K562 (cell line): ENCODE measurements at regions not wholly inside any gene's neighbourhood (a gene's known extent, or its start where the extent isn't known, plus 50 kb on each side); places are given as distances from the start of the nearest gene placed in this dataset.

ENCODE experiments used
- ATAC-seq: fragments of 200-7000 bp; cut with Tn5 transposase; 3 replicates; pipeline ENCODE4 v1.9.1; 2020; ENCODE audit warnings: moderate library complexity
- BruUV-seq: library from RNA; stranded (reverse); fragments of 400-500 nt; replicated peaks from 2 replicates; lab custom pipeline; 2021; lab: Mats Ljungman, UMichigan
- CTCF ChIA-PET: fragments of 300-600 bp; formaldehyde crosslinking; extraction: SDS; loops from one replicate; lab custom pipeline; 2021; ENCODE audit warnings: low intra/inter-chr PET ratio; lab: Yijun Ruan, JAX
- POLR2A ChIA-PET: fragments of 300-600, 350-650 bp; sonication (Branson Sonifier 250); formaldehyde crosslinking; extraction: SDS; loops from one replicate; lab custom pipeline; 2021; ENCODE audit warnings: antibody characterized with exemption, inconsistent platforms; lab: Yijun Ruan, JAX
- DNase-seq, 4 experiments: peaks; one replicate each; pipeline versions ENCODE4 v3.0.0 to v3.0.0-alpha.2; 2011 to 2018; ENCODE audit warnings: low spot score in 3 of 4, mixed read lengths in 3 of 4; ENCODE audit errors: extremely low read depth in 1 of 4
- FAIRE-seq: peaks from 2 replicates; lab custom pipeline; 2011; peaks lifted over from hg19 to GRCh38; lab: Jason Lieb, UNC
- H2AFZ ChIP-seq: 2 replicates; pipeline ENCODE4 v1.6.0; 2011; ENCODE audit warnings: low read depth, low read length, control low read depth, inconsistent platforms
- H3K27ac ChIP-seq: fragments of 200-600 bp; 3 replicates; pipeline ENCODE4 v1.8.0; 2011; ENCODE audit warnings: low read depth, mild to moderate bottlenecking, control low read depth, inconsistent platforms, low read length, moderate library complexity, mixed read lengths; ENCODE audit errors: extremely low read depth
- H3K27me3 ChIP-seq, 2 experiments: fragments of 300-600 bp in 1 of 2; 2 replicates in 1 of 2; 3 replicates in 1 of 2; pipeline versions ENCODE4 v1.6.0 to v1.8.0; 2011; ENCODE audit warnings: inconsistent platforms in 2 of 2, low read length in 2 of 2, mild to moderate bottlenecking in 1 of 2, mixed read lengths in 1 of 2, moderate library complexity in 1 of 2; ENCODE audit not compliant: control insufficient read depth in 2 of 2, insufficient read depth in 2 of 2
- H3K36me3 ChIP-seq: fragments of 300-600 bp; 3 replicates; pipeline ENCODE4 v1.8.0; 2011; ENCODE audit warnings: mild to moderate bottlenecking, low read length, inconsistent platforms; ENCODE audit not compliant: control insufficient read depth, insufficient read depth
- H3K4me1 ChIP-seq, 2 experiments: fragments of 200-600 bp in 1 of 2; replicated peaks in 1 of 2; 2 replicates in 1 of 2; 3 replicates in 1 of 2; pipeline versions ENCODE4 v1.5.1 to v1.8.0; 2011; ENCODE audit warnings: inconsistent platforms in 2 of 2, low read length in 2 of 2, mild to moderate bottlenecking in 1 of 2, mixed read lengths in 1 of 2, moderate library complexity in 1 of 2; ENCODE audit not compliant: control insufficient read depth in 2 of 2, insufficient read depth in 2 of 2
- H3K4me2 ChIP-seq: 2 replicates; pipeline ENCODE4 v1.6.1; 2011; ENCODE audit warnings: low read length, control low read depth, inconsistent platforms, mixed read lengths; ENCODE audit not compliant: insufficient read depth
- H3K4me3 ChIP-seq: fragments of 200-600 bp; sonication (generic), shearing (Covaris generic); 2 replicates; pipeline ENCODE4 v1.5.1; 2016; ENCODE audit warnings: control low read depth, inconsistent platforms
- H3K79me2 ChIP-seq: fragments of 200-600 bp; 3 replicates; pipeline ENCODE4 v1.8.0; 2011; ENCODE audit warnings: low read length, inconsistent platforms; ENCODE audit not compliant: control insufficient read depth, insufficient read depth
- H3K9ac ChIP-seq, 2 experiments: 2 replicates each; pipeline versions ENCODE4 v1.6.0 to v1.6.1; 2011; ENCODE audit warnings: low read depth in 2 of 2, low read length in 2 of 2, control low read depth in 1 of 2, inconsistent platforms in 1 of 2, mild to moderate bottlenecking in 1 of 2, mixed read lengths in 1 of 2; ENCODE audit not compliant: insufficient read depth in 1 of 2
- H3K9me1 ChIP-seq: one replicate; pipeline ENCODE4 v1.6.0; 2011; ENCODE audit warnings: inconsistent platforms, mild to moderate bottlenecking, low read length, moderate library complexity; ENCODE audit not compliant: control insufficient read depth, insufficient read depth
- H3K9me3 ChIP-seq: replicated peaks from 2 replicates; pipeline ENCODE4 v1.5.1; 2011; ENCODE audit warnings: low read depth, low read length, inconsistent platforms; ENCODE audit not compliant: control insufficient read depth, insufficient read depth
- H4K20me1 ChIP-seq: replicated peaks from 2 replicates; pipeline ENCODE4 v1.6.1; 2011; ENCODE audit warnings: low read length, inconsistent platforms, mixed read lengths; ENCODE audit not compliant: control insufficient read depth, insufficient read depth
- CBFA2T3 ChIP-seq: fragments of 450-650 bp; IDR thresholded peaks from 2 replicates; pipeline ENCODE4 v1.6.1; 2017
- DIDO1 ChIP-seq: fragments of 450-650 bp; IDR thresholded peaks from 2 replicates; pipeline ENCODE4 v1.6.1; 2016; ENCODE audit warnings: low read depth, missing biosample characterization, missing genetic modification characterization
- EHMT2 ChIP-seq: fragments of 450-650 bp; IDR thresholded peaks from 2 replicates; pipeline ENCODE4 v1.6.1; 2018; ENCODE audit warnings: antibody characterized with exemption
- GTF2B ChIP-seq: IDR thresholded peaks from 2 replicates; pipeline ENCODE4 v1.6.1; 2011; ENCODE audit not compliant: insufficient read length; ENCODE audit errors: extremely low read depth
- JUND ChIP-seq, 2 experiments: IDR thresholded peaks; 2 replicates in 1 of 2; 3 replicates in 1 of 2; pipeline ENCODE4 v1.6.1; 2011; ENCODE audit warnings: borderline replicate concordance in 2 of 2, low read depth in 2 of 2, low read length in 2 of 2, improper control_type of control experiment in 1 of 2, missing biosample characterization in 1 of 2, missing genetic modification characterization in 1 of 2, missing genetic modification reagents in 1 of 2
- MEF2D ChIP-seq: conservative IDR thresholded peaks from 2 replicates; pipeline ENCODE4 v1.6.1; 2016; ENCODE audit warnings: low read depth, missing genetic modification characterization, missing compliant biosample characterization
- SREBF2 ChIP-seq: sonication (generic); formaldehyde crosslinking; IDR thresholded peaks from 2 replicates; pipeline ENCODE4 v1.4.0; 2020; ENCODE audit warnings: mild to moderate bottlenecking, missing genetic modification reagents
- XRCC4 ChIP-seq: IDR thresholded peaks from one replicate; pipeline ENCODE4 v1.6.1; 2011; ENCODE audit not compliant: insufficient read depth, insufficient read length; ENCODE audit errors: extremely low read depth
- ZMIZ1 ChIP-seq, 2 experiments: fragments of 150-350 bp in 1 of 2; IDR thresholded peaks; 2 replicates each; pipeline ENCODE4 v1.6.1; 2012 to 2016; ENCODE audit warnings: low read depth in 2 of 2, low read length in 2 of 2, mild to moderate bottlenecking in 1 of 2, moderate library complexity in 1 of 2
- ZNF324 ChIP-seq: fragments of 250-450 bp; sonication (Bioruptor Pico); IDR thresholded peaks from 2 replicates; pipeline ENCODE4 v1.4.0; 2020; ENCODE audit warnings: mild to moderate bottlenecking
- ZNF695 ChIP-seq: fragments of 450-650 bp; formaldehyde crosslinking; IDR thresholded peaks from 2 replicates; pipeline ENCODE4 v1.4.0; 2020; ENCODE audit warnings: mild to moderate bottlenecking, moderate library complexity
- WGBS: fragments of 100-300 bp; shearing (Covaris generic); methylation state at CpG from one replicate; pipeline ENCODE4 v1.1.6; 2016; ENCODE audit warnings: low coverage, mixed read lengths; ENCODE audit not compliant: insufficient coverage; ENCODE audit errors: missing lambda C conversion rate; 5-methylcytosine and 5-hydroxymethylcytosine counted together
- in situ Hi-C: fragments of 300-500 bp; cut with MboI; formaldehyde crosslinking; loops from 4 replicates; pipeline ENCODE4 v1.15.0; 2018; ENCODE audit warnings: inconsistent platforms, mixed read lengths
- intact Hi-C: fragments of 100-400 bp; cut with micrococcal nuclease; formaldehyde crosslinking; loops from 2 replicates; pipeline ENCODE4 v1.14.2; 2022
- TF ChIP-seq, protein P1 (sequence below): fragments of 450-650 bp; formaldehyde crosslinking; IDR thresholded peaks from 2 replicates; pipeline ENCODE4 v1.4.0; 2020; ENCODE audit warnings: mild to moderate bottlenecking, moderate library complexity

DNA sequence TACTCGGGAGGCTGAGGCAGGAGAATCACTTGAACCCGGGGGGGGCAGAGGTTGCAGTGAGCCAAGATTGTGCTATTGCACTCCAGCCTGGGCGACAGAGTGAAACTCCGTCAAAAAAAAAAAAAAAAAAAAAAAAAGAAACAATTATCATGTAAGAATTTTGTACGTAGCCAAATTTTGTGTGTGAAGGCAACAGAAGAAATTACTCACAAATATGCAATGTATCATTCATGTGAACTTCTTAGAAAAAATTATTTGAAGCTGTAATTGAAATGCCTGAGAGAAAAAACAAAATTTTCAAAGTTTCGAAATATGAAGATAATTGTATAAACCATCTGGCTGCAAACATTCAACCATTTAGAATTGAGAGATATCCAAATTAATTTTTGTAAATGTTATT lies 204.8 kb upstream of the PARD3B start:
- BruUV-seq, result no TSS peak
- DNase-seq, result no peak
- H3K9me1 ChIP-seq, result no peaks in the 10 kb centered on the region
- ATAC-seq, result no peak
- ChIA-PET CTCF (no interaction called here), POLR2A (no interaction called here)
- no peaks in the 10 kb centered on the region for H4K20me1 ChIP-seq
- H3K36me3 ChIP-seq, result no peaks in the 10 kb centered on the region
- in situ Hi-C loops (no loop called here), intact Hi-C loops (no loop called here)
- H3K9ac ChIP-seq, result no peak overlapping the region
- no peaks in the 10 kb centered on the region for H3K79me2 ChIP-seq
- H3K9me3 ChIP-seq, result no peaks in the 10 kb centered on the region
- TF ChIP-seq MEF2D (tag) (no peak), ZNF695 (no peak), GTF2B (no peak), JUND (IDR thresholded peaks at IDR 0.05; ENCODE audit: borderline replicate concordance, low read depth, low read length) (no peak), JUND (tag; IDR thresholded peaks at IDR 0.05; ENCODE audit: borderline replicate concordance, low read depth, low read length) (no peak), CBFA2T3 (no peak), EHMT2 (no peak), XRCC4 (no peak), DIDO1 (tag) (no peak), ZMIZ1 (IDR thresholded peaks at IDR 0.05; ENCODE audit: low read depth in 2 of 2, low read length in 2 of 2) (no peak), ZNF324 (CRISPR knock-in tag) (no peak), SREBF2 (CRISPR knock-in tag) (no peak)
- TF ChIP-seq, protein P1, sequence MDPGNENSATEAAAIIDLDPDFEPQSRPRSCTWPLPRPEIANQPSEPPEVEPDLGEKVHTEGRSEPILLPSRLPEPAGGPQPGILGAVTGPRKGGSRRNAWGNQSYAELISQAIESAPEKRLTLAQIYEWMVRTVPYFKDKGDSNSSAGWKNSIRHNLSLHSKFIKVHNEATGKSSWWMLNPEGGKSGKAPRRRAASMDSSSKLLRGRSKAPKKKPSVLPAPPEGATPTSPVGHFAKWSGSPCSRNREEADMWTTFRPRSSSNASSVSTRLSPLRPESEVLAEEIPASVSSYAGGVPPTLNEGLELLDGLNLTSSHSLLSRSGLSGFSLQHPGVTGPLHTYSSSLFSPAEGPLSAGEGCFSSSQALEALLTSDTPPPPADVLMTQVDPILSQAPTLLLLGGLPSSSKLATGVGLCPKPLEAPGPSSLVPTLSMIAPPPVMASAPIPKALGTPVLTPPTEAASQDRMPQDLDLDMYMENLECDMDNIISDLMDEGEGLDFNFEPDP (CRISPR knock-in tag), result no peak
- no peak overlapping the region for H3K4me2 ChIP-seq
- peak overlapping the region; percentile 52 for H2AFZ ChIP-seq
- FAIRE-seq, result no peak
- H3K27ac ChIP-seq, result no peak overlapping the region
- 19% methylated on average over 3 of the region's 6 CpGs for WGBS
- peaks cover 0 to 11% of the 10 kb centered on the region in 2 experiments; a peak in 3 of 5 replicates for H3K4me1 ChIP-seq
- H3K4me3 ChIP-seq, result no peak overlapping the region
- no peaks in the 10 kb centered on the region for H3K27me3 ChIP-seq
